ENCODE measurements at regions not wholly inside any gene's neighbourhood (a gene's known extent, or its start where the extent isn't known, plus 50 kb on each side); places are given as distances from the start of the nearest gene placed in this dataset.
"Not testable (repeated sequence)": the region's sequence is repeated elsewhere in the genome, so short reads cannot be mapped to it uniquely, and the experiment has no call there.

DNA sequence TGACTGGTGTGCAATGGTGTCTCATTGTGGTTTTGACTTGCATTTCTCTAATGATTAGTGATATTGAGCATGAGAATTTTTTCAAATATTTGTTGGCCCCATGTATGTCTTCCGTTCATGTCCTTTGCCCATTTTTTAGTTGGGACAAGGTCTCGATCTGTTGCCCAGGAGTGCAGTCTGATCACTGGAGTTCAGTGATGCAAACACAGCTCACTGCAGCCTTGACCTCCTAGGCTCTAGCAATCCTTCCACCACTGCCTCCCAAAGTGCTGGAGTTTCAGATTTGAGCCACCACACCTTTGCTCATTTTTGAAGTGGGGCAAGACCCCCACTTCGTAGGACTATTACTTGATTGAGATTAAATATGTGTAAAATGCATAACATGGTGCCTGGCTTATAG lies 124.2 kb upstream of the NBPF26 start:
- TF ChIP-seq, protein P1, sequence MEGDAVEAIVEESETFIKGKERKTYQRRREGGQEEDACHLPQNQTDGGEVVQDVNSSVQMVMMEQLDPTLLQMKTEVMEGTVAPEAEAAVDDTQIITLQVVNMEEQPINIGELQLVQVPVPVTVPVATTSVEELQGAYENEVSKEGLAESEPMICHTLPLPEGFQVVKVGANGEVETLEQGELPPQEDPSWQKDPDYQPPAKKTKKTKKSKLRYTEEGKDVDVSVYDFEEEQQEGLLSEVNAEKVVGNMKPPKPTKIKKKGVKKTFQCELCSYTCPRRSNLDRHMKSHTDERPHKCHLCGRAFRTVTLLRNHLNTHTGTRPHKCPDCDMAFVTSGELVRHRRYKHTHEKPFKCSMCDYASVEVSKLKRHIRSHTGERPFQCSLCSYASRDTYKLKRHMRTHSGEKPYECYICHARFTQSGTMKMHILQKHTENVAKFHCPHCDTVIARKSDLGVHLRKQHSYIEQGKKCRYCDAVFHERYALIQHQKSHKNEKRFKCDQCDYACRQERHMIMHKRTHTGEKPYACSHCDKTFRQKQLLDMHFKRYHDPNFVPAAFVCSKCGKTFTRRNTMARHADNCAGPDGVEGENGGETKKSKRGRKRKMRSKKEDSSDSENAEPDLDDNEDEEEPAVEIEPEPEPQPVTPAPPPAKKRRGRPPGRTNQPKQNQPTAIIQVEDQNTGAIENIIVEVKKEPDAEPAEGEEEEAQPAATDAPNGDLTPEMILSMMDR (IDR thresholded peaks at IDR 0.05) = not testable (repeated sequence)
- TF ChIP-seq POLR2AphosphoS5 (IDR thresholded peaks at IDR 0.05; ENCODE audit: low read depth, low read length) = not testable (repeated sequence)
- TF ChIP-seq, protein P2, sequence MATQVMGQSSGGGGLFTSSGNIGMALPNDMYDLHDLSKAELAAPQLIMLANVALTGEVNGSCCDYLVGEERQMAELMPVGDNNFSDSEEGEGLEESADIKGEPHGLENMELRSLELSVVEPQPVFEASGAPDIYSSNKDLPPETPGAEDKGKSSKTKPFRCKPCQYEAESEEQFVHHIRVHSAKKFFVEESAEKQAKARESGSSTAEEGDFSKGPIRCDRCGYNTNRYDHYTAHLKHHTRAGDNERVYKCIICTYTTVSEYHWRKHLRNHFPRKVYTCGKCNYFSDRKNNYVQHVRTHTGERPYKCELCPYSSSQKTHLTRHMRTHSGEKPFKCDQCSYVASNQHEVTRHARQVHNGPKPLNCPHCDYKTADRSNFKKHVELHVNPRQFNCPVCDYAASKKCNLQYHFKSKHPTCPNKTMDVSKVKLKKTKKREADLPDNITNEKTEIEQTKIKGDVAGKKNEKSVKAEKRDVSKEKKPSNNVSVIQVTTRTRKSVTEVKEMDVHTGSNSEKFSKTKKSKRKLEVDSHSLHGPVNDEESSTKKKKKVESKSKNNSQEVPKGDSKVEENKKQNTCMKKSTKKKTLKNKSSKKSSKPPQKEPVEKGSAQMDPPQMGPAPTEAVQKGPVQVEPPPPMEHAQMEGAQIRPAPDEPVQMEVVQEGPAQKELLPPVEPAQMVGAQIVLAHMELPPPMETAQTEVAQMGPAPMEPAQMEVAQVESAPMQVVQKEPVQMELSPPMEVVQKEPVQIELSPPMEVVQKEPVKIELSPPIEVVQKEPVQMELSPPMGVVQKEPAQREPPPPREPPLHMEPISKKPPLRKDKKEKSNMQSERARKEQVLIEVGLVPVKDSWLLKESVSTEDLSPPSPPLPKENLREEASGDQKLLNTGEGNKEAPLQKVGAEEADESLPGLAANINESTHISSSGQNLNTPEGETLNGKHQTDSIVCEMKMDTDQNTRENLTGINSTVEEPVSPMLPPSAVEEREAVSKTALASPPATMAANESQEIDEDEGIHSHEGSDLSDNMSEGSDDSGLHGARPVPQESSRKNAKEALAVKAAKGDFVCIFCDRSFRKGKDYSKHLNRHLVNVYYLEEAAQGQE (IDR thresholded peaks at IDR 0.05; ENCODE audit: insufficient read depth in 1 of 2, low read depth in 2 of 2, low read length in 1 of 2) = not testable (repeated sequence)

Measured in Panc1 (cell line).